ENCODE measurements at regions not wholly inside any gene's neighbourhood (a gene's known extent, or its start where the extent isn't known, plus 50 kb on each side); places are given as distances from the start of the nearest gene placed in this dataset.
"Not testable (repeated sequence)": the region's sequence is repeated elsewhere in the genome, so short reads cannot be mapped to it uniquely, and the experiment has no call there.

DNA sequence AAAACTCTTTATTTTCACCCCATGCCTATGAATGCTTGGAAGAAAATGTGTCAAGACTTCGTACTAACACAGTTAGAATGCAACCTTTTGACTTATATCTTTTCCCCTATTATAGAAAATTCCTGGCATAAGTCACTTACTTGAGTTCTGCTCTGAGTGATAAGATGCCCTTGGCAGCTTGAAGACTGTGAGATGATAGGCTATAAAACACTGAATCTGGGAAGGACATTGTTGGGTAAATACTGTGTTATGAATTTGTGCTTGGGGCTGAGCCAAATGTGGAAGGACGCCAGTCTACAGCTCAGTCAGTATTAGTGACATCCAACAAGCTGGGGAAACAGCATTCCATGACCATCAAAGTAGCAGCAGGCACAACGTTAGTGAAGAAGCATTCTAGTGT, 368.0 kb upstream of the SGCG start:
- FAIRE-seq (no peak), DNase-seq (ENCODE audit: low read depth, low spot score) (peak; percentile 83)
- Histone ChIP-seq H3K9ac (replicated peaks; ENCODE audit: extremely low read depth, insufficient read depth, low read length) (no peak overlapping the region), H3K9me1 (replicated peaks; ENCODE audit: control insufficient read depth, extremely low read depth, insufficient read depth, low read length) (no peaks in the 10 kb centered on the region), H3K4me1 (ENCODE audit: control insufficient read depth, extremely low read depth, insufficient read depth, low read length) (peaks cover 5% of the 10 kb centered on the region), H3K4me3 (replicated peaks in 1 of 3; ENCODE audit: insufficient read depth in 1 of 3, low read depth in 1 of 3, low read length in 3 of 3) (no peak overlapping the region), H3K27ac (ENCODE audit: insufficient read depth, low read depth, low read length) (peak overlapping the region; percentile 15), H3K4me2 (ENCODE audit: insufficient read depth, low read length) (peak overlapping the region; percentile 67), H3K79me2 (ENCODE audit: control insufficient read depth, insufficient read depth, low read length) (no peaks in the 10 kb centered on the region), H4K20me1 (replicated peaks; ENCODE audit: control insufficient read depth, extremely low read depth, insufficient read depth, low read length) (no peaks in the 10 kb centered on the region), H3K27me3 (ENCODE audit: control insufficient read depth in 2 of 2, insufficient read depth in 2 of 2, low read length in 2 of 2) (no peaks in the 10 kb centered on the region), H3K36me3 (ENCODE audit: control insufficient read depth in 2 of 2, extremely low read depth in 1 of 2, insufficient read depth in 2 of 2, low read length in 2 of 2) (no peaks in the 10 kb centered on the region), H3K9me3 (replicated peaks; ENCODE audit: control insufficient read depth, insufficient read depth, low read length) (no peaks in the 10 kb centered on the region), H2AFZ (ENCODE audit: low read depth, low read length) (no peak overlapping the region)
- ChIA-PET POLR2A (no interaction called here), CTCF (interaction anchor here (0.5 kb wide), 1 partner anchor 61 kb away, joined by 3 read pairs; no protein-coding TSS in a partner anchor)
- dilution Hi-C loops (cut with MboI; ENCODE audit: extremely low pct_ligation_motif_present, low sequenced_read_pairs), result no loop called here
- no TSS peak for BruUV-seq (replicated peaks)
- intact Hi-C loops (cut with micrococcal nuclease), result no loop called here
- TF ChIP-seq GATA2 (IDR thresholded peaks at IDR 0.05; ENCODE audit: insufficient read depth, insufficient read length, low read depth, low read length) (no peak), FOS (IDR thresholded peaks at IDR 0.05; ENCODE audit: borderline replicate concordance, insufficient read depth, low read length) (no peak), POLR2AphosphoS5 (IDR thresholded peaks at IDR 0.05; ENCODE audit: insufficient read depth, low read depth, low read length) (no peak), MYC (IDR thresholded peaks at IDR 0.05; ENCODE audit: low read depth, low read length) (no peak), EZH2 (IDR thresholded peaks at IDR 0.05; ENCODE audit: borderline replicate concordance, low read depth, low read length, severe bottlenecking) (no peak), POLR2A (IDR thresholded peaks at IDR 0.05; ENCODE audit: low read depth, low read length) (no peak), JUN (IDR thresholded peaks at IDR 0.05; ENCODE audit: borderline replicate concordance, insufficient read depth, insufficient read length, low read depth) (no peak)
- TF ChIP-seq, protein P1, sequence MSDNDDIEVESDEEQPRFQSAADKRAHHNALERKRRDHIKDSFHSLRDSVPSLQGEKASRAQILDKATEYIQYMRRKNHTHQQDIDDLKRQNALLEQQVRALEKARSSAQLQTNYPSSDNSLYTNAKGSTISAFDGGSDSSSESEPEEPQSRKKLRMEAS (IDR thresholded peaks at IDR 0.05; ENCODE audit: insufficient read depth, insufficient read length), result no peak
- TF ChIP-seq, protein P2, sequence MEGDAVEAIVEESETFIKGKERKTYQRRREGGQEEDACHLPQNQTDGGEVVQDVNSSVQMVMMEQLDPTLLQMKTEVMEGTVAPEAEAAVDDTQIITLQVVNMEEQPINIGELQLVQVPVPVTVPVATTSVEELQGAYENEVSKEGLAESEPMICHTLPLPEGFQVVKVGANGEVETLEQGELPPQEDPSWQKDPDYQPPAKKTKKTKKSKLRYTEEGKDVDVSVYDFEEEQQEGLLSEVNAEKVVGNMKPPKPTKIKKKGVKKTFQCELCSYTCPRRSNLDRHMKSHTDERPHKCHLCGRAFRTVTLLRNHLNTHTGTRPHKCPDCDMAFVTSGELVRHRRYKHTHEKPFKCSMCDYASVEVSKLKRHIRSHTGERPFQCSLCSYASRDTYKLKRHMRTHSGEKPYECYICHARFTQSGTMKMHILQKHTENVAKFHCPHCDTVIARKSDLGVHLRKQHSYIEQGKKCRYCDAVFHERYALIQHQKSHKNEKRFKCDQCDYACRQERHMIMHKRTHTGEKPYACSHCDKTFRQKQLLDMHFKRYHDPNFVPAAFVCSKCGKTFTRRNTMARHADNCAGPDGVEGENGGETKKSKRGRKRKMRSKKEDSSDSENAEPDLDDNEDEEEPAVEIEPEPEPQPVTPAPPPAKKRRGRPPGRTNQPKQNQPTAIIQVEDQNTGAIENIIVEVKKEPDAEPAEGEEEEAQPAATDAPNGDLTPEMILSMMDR (IDR thresholded peaks at IDR 0.05; ENCODE audit: extremely low read depth in 1 of 2, insufficient read depth in 1 of 2, low read depth in 1 of 2, low read length in 2 of 2), result no peak

DNA sequence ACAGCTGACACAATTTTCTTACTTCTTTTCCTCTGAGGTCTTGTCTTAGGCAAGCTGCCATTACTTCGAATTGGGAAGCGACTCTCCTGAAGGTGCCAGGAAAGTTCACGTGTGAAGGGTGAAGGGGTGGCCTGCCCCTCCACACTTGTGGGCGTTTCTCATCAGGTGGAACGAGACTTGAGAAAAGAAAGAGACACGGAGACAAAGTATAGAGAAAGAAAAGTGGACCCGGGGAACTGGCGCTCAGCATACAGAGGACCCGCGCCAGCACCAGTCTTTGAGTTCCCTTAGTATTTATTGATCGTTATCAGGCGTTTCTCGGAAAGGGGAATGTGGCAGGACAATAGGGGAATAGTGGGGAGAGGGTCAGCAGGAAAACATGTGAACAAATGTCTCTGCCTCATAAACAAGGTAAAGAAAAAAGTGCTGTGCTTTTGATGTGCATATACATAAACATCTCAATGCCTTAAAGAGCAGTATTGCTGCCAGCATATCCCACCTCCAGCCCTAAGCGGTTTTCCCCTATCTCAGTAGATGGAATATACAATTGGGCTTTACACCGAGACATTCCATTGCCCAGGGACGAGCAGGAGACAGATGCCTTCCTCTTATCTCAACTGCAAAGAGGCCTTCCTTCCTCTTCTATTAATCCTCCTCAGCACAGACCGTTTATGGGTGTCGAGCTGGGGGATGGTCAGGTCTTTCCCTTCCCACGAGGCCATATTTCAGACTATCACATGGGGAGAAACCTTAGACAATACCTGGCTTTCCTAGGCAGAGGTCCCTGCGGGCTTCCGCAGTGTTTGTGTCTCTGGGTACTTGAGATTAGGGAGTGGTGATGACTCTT, 367.0 kb upstream of the SGCG start:
- H2AFZ ChIP-seq (ENCODE audit: low read depth, low read length), result peak overlapping the region; percentile 30
- H4K20me1 ChIP-seq (replicated peaks; ENCODE audit: control insufficient read depth, extremely low read depth, insufficient read depth, low read length); H3K27me3 ChIP-seq (ENCODE audit: control insufficient read depth in 2 of 2, insufficient read depth in 2 of 2, low read length in 2 of 2); H3K4me1 ChIP-seq (ENCODE audit: control insufficient read depth, extremely low read depth, insufficient read depth, low read length); H3K9me1 ChIP-seq (replicated peaks; ENCODE audit: control insufficient read depth, extremely low read depth, insufficient read depth, low read length); H3K27ac ChIP-seq (ENCODE audit: insufficient read depth, low read depth, low read length); BruUV-seq (replicated peaks); H3K9ac ChIP-seq (replicated peaks; ENCODE audit: extremely low read depth, insufficient read depth, low read length); POLR2A ChIA-PET; FAIRE-seq; intact Hi-C loops (cut with micrococcal nuclease); H3K36me3 ChIP-seq (ENCODE audit: control insufficient read depth in 2 of 2, extremely low read depth in 1 of 2, insufficient read depth in 2 of 2, low read length in 2 of 2); CTCF ChIA-PET; H3K9me3 ChIP-seq (replicated peaks; ENCODE audit: control insufficient read depth, insufficient read depth, low read length); dilution Hi-C loops (cut with MboI; ENCODE audit: extremely low pct_ligation_motif_present, low sequenced_read_pairs); H3K79me2 ChIP-seq (ENCODE audit: control insufficient read depth, insufficient read depth, low read length): not testable (repeated sequence)
- H3K4me2 ChIP-seq (ENCODE audit: insufficient read depth, low read length), result peak overlapping the region; percentile 67
- H3K4me3 ChIP-seq (replicated peaks in 1 of 3; ENCODE audit: insufficient read depth in 1 of 3, low read depth in 1 of 3, low read length in 3 of 3), result peak overlapping the region in 1 of 3 experiments; percentile 40
- peak; percentile 33 for DNase-seq (ENCODE audit: low read depth, low spot score)

Data from endothelial cell of umbilical vein (primary cell).